Neural cell (in vitro differentiated cells): ENCODE measurements at regions not wholly inside any gene's neighbourhood (a gene's known extent, or its start where the extent isn't known, plus 50 kb on each side); places are given as distances from the start of the nearest gene placed in this dataset.

Source experiments
- H2AFZ ChIP-seq: fragments of 200-600, 300-800 bp; sonication (generic), shearing (Covaris generic); 2 replicates; pipeline ENCODE4 v1.6.0; 2014; ENCODE audit warnings: low read depth, mild to moderate bottlenecking, antibody characterized with exemption, low read length, moderate library complexity
- H3F3A ChIP-seq: fragments of 200-600 bp; shearing (Covaris generic); 2 replicates; pipeline ENCODE4 v1.6.1; 2016; ENCODE audit warnings: mild to moderate bottlenecking, moderate library complexity, mixed read lengths, antibody characterized with exemption, low read length; ENCODE audit not compliant: insufficient read depth, poor library complexity, severe bottlenecking
- H3K27ac ChIP-seq: fragments of 200-600, 300-800 bp; sonication (generic), shearing (Covaris generic); 2 replicates; pipeline ENCODE4 v1.5.1; 2014; ENCODE audit warnings: mild to moderate bottlenecking, low read length, moderate library complexity
- H3K27me3 ChIP-seq: fragments of 300-800, 200-600 bp; sonication (generic), shearing (Covaris generic); 2 replicates; pipeline ENCODE4 v1.6.0; 2014; ENCODE audit warnings: mild to moderate bottlenecking, low read depth, low read length, moderate library complexity; ENCODE audit not compliant: insufficient read depth
- H3K36me3 ChIP-seq: fragments of 300-800, 200-600 bp; sonication (generic), shearing (Covaris generic); 2 replicates; pipeline ENCODE4 v1.5.1; 2014; ENCODE audit warnings: mild to moderate bottlenecking, antibody characterized with exemption, low read length, moderate library complexity; ENCODE audit not compliant: insufficient read depth
- H3K4me2 ChIP-seq: fragments of 300-800, 200-600 bp; sonication (generic), shearing (Covaris generic); 2 replicates; pipeline ENCODE4 v1.6.0; 2014; ENCODE audit warnings: mild to moderate bottlenecking, low read length
- H3K4me3 ChIP-seq: fragments of 300-800, 200-600 bp; sonication (generic), shearing (Covaris generic); 2 replicates; pipeline ENCODE4 v1.5.1; 2014; ENCODE audit warnings: mild to moderate bottlenecking, low read length, moderate library complexity
- H3K79me2 ChIP-seq: fragments of 200-600 bp; shearing (Covaris generic); replicated peaks from 2 replicates; pipeline ENCODE4 v1.6.0; 2014; ENCODE audit warnings: mild to moderate bottlenecking, low read length, moderate library complexity; ENCODE audit not compliant: insufficient read depth
- H3K9ac ChIP-seq: fragments of 300-800, 200-600 bp; sonication (generic), shearing (Covaris generic); 2 replicates; pipeline ENCODE4 v1.6.1; 2016; ENCODE audit warnings: mild to moderate bottlenecking, low read length, mixed read lengths
- H3K9me2 ChIP-seq: fragments of 200-600 bp; shearing (Covaris generic); 2 replicates; pipeline ENCODE4 v1.6.1; 2016; ENCODE audit warnings: mild to moderate bottlenecking, low read length, mixed read lengths; ENCODE audit not compliant: insufficient read depth
- H3K9me3 ChIP-seq: fragments of 200-600, 300-800 bp; sonication (generic), shearing (Covaris generic); 2 replicates; pipeline ENCODE4 v1.6.1; 2016; ENCODE audit warnings: mild to moderate bottlenecking, mixed run types, low read length, moderate library complexity, mixed read lengths
- H4K20me1 ChIP-seq: fragments of 200-600 bp; shearing (Covaris generic); 2 replicates; pipeline ENCODE4 v1.6.1; 2016; ENCODE audit warnings: mild to moderate bottlenecking, mixed run types; ENCODE audit not compliant: insufficient read depth
- EP300 ChIP-seq: fragments of 450-650 bp; conservative IDR thresholded peaks from 2 replicates; pipeline ENCODE4 v1.6.1; 2014; ENCODE audit warnings: antibody characterized with exemption, mild to moderate bottlenecking, moderate library complexity; ENCODE audit not compliant: poor library complexity, severe bottlenecking
- EZH2 ChIP-seq: fragments of 200-600, 300-800 bp; shearing (Covaris generic), sonication (generic); IDR thresholded peaks from 2 replicates; pipeline ENCODE4 v1.6.1; 2014; ENCODE audit warnings: antibody characterized with exemption, low read length, borderline replicate concordance, mild to moderate bottlenecking; ENCODE audit not compliant: insufficient read depth, poor library complexity, severe bottlenecking
- MXI1 ChIP-seq: fragments of 450-650 bp; conservative IDR thresholded peaks from 2 replicates; pipeline ENCODE4 v1.6.1; 2014; ENCODE audit warnings: antibody characterized with exemption, mild to moderate bottlenecking; ENCODE audit not compliant: poor library complexity, severe bottlenecking
- POLR2AphosphoS5 ChIP-seq: IDR thresholded peaks from 2 replicates; pipeline ENCODE4 v1.6.1; 2012
- RAD21 ChIP-seq: fragments of 450-650 bp; conservative IDR thresholded peaks from 2 replicates; pipeline ENCODE4 v1.6.1; 2014; ENCODE audit warnings: antibody characterized with exemption, mild to moderate bottlenecking, moderate library complexity
- SMC3 ChIP-seq: fragments of 450-650 bp; conservative IDR thresholded peaks from 2 replicates; pipeline ENCODE4 v1.6.1; 2014; ENCODE audit warnings: antibody characterized with exemption, mild to moderate bottlenecking, moderate library complexity; ENCODE audit not compliant: poor library complexity
- TAF1 ChIP-seq: IDR thresholded peaks from 2 replicates; pipeline ENCODE4 v1.6.1; 2012; ENCODE audit warnings: low read depth
- TF ChIP-seq, protein P1 (sequence below): fragments of 450-650 bp; IDR thresholded peaks from 2 replicates; pipeline ENCODE4 v1.5.1; 2014; ENCODE audit warnings: antibody characterized with exemption, mild to moderate bottlenecking, moderate library complexity; ENCODE audit not compliant: poor library complexity, severe bottlenecking
- TF ChIP-seq, protein P2 (sequence below): IDR thresholded peaks from 2 replicates; pipeline ENCODE4 v1.6.1; 2012; ENCODE audit warnings: borderline replicate concordance

DNA sequence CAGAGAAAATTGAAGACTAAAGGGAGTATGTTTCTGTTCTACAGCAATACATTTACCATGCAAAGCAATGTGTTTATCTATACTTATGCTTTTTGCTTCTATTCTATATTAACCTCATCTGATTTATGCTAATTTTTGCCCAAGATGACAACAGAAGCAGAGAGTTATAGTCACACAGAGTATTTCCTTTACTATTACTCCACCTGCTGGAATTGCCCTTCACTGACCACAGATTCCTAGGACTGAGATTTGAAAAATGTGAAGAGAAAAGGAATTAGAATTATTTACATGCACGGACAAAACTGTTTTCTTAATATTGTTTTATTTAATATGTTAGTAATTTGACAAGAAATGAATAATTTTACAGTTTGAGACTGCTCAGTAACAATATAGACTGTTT lies 745.6 kb downstream of the VGLL3 start:
- Histone ChIP-seq H3K9me2 (no peaks in the 10 kb centered on the region), H3K4me3 (no peak overlapping the region), H3K27me3 (no peaks in the 10 kb centered on the region), H3K9me3 (no peaks in the 10 kb centered on the region), H4K20me1 (no peaks in the 10 kb centered on the region), H3K9ac (no peak overlapping the region), H3K4me2 (no peak overlapping the region), H3K79me2 (no peaks in the 10 kb centered on the region), H3K27ac (no peak overlapping the region), H2AFZ (no peak overlapping the region), H3F3A (no peaks in the 10 kb centered on the region), H3K36me3 (no peaks in the 10 kb centered on the region)
- TF ChIP-seq SMC3 (peak; percentile 65), POLR2AphosphoS5 (no peak), RAD21 (peak; percentile 77), TAF1 (no peak), MXI1 (no peak)
- TF ChIP-seq, protein P1, sequence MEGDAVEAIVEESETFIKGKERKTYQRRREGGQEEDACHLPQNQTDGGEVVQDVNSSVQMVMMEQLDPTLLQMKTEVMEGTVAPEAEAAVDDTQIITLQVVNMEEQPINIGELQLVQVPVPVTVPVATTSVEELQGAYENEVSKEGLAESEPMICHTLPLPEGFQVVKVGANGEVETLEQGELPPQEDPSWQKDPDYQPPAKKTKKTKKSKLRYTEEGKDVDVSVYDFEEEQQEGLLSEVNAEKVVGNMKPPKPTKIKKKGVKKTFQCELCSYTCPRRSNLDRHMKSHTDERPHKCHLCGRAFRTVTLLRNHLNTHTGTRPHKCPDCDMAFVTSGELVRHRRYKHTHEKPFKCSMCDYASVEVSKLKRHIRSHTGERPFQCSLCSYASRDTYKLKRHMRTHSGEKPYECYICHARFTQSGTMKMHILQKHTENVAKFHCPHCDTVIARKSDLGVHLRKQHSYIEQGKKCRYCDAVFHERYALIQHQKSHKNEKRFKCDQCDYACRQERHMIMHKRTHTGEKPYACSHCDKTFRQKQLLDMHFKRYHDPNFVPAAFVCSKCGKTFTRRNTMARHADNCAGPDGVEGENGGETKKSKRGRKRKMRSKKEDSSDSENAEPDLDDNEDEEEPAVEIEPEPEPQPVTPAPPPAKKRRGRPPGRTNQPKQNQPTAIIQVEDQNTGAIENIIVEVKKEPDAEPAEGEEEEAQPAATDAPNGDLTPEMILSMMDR = peak; percentile 66
- TF ChIP-seq, protein P2, sequence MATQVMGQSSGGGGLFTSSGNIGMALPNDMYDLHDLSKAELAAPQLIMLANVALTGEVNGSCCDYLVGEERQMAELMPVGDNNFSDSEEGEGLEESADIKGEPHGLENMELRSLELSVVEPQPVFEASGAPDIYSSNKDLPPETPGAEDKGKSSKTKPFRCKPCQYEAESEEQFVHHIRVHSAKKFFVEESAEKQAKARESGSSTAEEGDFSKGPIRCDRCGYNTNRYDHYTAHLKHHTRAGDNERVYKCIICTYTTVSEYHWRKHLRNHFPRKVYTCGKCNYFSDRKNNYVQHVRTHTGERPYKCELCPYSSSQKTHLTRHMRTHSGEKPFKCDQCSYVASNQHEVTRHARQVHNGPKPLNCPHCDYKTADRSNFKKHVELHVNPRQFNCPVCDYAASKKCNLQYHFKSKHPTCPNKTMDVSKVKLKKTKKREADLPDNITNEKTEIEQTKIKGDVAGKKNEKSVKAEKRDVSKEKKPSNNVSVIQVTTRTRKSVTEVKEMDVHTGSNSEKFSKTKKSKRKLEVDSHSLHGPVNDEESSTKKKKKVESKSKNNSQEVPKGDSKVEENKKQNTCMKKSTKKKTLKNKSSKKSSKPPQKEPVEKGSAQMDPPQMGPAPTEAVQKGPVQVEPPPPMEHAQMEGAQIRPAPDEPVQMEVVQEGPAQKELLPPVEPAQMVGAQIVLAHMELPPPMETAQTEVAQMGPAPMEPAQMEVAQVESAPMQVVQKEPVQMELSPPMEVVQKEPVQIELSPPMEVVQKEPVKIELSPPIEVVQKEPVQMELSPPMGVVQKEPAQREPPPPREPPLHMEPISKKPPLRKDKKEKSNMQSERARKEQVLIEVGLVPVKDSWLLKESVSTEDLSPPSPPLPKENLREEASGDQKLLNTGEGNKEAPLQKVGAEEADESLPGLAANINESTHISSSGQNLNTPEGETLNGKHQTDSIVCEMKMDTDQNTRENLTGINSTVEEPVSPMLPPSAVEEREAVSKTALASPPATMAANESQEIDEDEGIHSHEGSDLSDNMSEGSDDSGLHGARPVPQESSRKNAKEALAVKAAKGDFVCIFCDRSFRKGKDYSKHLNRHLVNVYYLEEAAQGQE = no peak

DNA sequence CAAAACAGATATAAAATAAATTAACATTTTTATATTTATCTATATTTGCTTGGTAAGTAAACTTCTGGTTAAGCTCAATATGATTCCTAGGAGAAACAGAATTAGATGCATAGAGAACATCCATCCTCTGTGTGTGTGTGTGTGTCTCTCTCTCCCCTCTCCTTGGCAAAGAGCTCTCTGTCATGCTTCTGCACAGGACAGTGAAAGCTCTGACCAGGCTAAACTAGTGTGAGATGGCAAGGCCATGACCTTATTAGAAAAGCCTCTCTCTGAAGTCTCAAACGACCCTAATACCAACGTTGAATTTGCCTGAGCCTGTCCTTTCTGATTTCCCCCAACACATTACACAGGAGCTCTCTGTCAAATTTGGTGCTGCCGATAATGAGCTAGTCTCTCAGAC lies 746.0 kb downstream of the VGLL3 start:
- H3K79me2 ChIP-seq = no peaks in the 10 kb centered on the region
- H3K9me2 ChIP-seq = no peaks in the 10 kb centered on the region
- H3K9me3 ChIP-seq = no peaks in the 10 kb centered on the region
- H3K4me2 ChIP-seq = no peak overlapping the region
- H3K27ac ChIP-seq = no peak overlapping the region
- no peaks in the 10 kb centered on the region for H3K36me3 ChIP-seq
- no peaks in the 10 kb centered on the region for H3K27me3 ChIP-seq
- no peak overlapping the region for H3K4me3 ChIP-seq
- no peaks in the 10 kb centered on the region for H3F3A ChIP-seq
- H2AFZ ChIP-seq = no peak overlapping the region
- H4K20me1 ChIP-seq = no peaks in the 10 kb centered on the region
- TF ChIP-seq EZH2 (no peak), POLR2AphosphoS5 (no peak), SMC3 (no peak), MXI1 (no peak), RAD21 (no peak), EP300 (no peak), TAF1 (no peak)
- TF ChIP-seq, protein P1 = no peak
- TF ChIP-seq, protein P2 = no peak
- no peak overlapping the region for H3K9ac ChIP-seq
